HG02678 (cell line): ENCODE measurements at regions not wholly inside any gene's neighbourhood (a gene's known extent, or its start where the extent isn't known, plus 50 kb on each side); places are given as distances from the start of the nearest gene placed in this dataset.

ENCODE experiments used
- ATAC-seq: cut with Tn5 transposase; IDR thresholded peaks from one replicate; pipeline ENCODE4 v1.9.1; 2021; ENCODE audit warnings: mild to moderate bottlenecking, moderate library complexity; ENCODE audit not compliant: unreplicated experiment

DNA sequence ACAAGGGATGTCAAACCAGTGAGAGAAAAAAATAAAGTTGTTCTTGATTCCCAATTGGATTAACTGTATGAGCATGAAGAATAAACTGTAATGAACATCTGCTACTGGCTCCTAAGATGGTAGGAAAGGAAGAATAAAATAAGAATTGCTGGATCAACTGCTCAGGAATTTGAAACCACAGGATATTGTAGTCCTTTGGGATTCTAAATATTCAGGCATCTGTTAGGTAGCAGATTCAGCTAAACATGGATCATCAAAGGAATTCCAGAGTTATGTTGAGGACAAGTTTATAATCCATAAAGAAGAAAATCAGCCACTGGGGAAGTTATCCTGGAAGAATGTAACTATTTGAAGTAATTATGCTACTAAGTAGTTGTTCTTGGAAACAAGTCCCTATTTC, 65.8 kb downstream of the ISL1 start:
- no peak for ATAC-seq

DNA sequence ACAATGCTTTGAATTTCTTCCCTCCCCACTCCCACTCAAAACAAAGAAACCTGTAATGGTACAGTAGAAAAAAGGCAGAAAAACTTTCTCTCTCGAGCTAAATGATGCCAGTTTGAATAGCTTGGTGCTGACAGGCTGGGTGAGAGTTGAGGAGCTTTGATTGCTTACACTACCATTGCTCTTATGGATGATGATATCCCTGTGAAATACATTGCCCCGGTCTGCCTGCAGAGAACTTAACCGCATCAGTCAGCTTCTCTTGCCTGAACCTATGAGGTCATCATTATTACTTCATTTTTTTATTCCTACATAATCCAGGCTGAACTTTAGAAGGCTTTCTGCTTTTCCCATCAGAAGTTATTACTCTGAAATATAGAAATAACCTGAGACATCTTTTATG, 69.3 kb downstream of the ISL1 start:
- ATAC-seq = no peak

DNA sequence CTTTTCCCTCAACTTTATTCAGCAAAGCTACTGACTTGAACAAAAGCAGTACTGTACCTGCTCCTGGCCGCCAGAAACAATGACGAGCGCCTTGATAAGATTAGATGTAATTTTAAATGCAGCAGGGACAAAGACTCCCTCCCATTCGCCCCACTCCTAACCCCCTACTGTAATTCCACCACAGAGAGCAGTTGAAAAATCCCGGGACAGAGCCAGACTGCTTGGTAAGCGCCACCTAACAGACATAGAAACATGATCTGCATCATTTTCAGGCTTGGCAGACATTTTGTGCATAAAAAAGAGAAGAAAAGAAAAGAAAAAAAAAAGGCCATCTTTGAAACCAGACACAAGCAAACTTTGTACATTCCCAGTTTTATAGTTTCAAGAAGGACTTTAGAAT, 81.9 kb downstream of the ISL1 start:
- no peak for ATAC-seq

DNA sequence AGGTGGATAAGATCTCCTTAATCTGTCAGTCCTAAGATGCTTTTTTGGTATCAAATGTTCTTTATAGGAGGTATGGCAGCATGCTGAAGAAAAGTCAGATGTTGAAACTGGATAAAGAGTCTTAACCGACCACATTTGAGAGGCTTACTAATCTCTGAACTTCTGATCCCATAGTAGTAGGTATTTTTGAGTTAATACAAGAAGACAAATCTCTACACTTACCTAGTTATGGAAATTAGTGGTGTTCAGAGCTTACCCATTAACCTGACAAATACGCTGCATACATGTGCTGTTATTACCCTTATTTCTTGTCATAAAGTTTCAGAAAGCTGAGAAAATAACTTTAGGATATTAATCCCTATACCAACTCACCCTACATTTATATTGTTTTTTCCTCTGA, 83.0 kb downstream of the ISL1 start:
- ATAC-seq = no peak

DNA sequence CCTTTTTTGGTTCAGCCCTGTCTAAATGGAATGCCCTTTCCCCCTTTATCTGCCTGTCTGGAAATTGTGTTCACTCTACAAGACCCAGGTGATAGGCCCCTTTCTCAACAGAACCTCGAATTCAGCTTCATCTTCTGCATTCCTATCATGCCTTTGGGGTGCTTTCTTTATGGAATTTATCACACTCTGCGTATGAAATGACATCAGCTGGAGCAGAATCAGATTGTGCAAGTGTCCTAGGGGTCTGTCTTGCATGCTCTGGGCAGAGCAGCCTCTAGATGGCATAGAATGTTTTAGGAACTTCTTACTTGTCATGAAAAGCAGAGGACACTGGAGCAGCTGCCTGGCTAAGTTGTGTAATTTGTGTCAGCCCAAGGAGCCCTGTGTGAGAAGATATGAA, 84.9 kb downstream of the ISL1 start:
- ATAC-seq = no peak

DNA sequence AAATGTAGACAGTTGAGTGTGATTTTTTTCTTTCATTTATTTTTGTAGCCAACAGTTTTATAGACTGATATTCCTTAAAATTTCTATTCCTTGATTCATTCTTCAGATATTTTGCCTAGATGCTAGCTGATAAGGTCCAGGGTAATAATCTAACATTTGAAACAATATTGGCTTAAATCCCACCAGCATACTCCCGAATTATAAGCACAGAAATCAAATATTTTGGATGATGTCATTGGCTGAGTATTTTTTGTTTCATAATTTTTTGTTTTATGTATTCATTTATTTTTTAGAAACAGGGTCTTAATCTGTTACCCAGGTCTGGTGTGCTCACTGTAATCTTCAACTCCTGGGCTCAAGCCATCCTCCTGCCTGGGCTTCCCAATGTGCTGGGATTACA, 88.4 kb downstream of the ISL1 start:
- ATAC-seq = no peak

DNA sequence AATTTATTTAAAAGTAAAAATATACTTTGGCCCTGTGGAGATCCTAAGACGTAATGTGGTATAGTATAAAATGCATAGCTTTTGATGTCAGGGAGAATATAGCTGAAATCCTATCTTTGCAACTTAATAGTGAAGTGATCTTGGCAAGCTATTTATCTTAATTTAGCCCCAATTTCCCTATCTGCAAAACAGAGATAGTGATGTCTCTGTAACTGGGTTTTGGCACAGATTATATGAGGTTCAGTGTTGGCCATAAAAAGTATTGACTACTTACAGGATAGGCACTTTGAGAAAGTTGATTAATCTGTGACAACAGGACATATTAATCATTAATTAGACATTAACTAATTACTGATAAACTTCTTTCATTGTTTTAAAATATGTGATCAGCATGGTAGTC, 89.2 kb downstream of the ISL1 start:
- no peak for ATAC-seq

DNA sequence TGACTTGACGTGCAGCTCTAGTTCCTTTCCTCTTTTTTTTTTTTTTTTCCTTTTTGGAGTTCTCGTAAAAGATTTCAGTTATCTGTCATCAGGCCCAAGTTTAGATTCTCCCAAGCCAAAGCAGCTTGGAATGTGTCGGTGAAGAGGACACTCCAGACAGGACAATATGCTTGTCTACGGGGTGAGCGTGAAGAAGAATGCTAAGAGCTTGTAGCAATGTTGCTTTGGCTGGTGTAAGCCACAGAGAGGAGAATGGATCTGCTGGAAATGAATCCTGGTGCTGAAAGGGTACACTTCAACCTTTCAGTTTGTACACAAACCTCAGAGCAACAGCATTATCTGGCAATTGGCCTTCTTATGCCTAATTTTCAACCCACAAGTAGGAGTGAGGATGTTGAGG, 92.4 kb downstream of the ISL1 start:
- no peak for ATAC-seq

DNA sequence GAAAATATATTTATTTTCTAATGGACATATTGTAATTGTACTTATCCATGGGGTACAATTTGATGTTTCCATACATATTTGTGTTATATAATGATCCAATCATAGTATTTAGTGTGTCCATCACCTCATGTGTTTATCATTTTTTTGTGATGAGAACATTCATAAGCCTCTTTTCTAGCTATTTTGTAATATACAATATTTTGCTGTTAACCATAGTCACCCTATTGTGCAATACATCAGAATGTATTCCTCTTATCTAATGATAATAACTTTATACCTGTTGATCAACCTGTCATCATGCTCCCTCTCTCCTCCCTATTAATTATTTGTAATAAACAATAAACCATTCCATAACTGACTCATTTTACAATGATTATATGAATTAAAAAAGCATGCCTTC, 93.2 kb downstream of the ISL1 start:
- no peak for ATAC-seq

DNA sequence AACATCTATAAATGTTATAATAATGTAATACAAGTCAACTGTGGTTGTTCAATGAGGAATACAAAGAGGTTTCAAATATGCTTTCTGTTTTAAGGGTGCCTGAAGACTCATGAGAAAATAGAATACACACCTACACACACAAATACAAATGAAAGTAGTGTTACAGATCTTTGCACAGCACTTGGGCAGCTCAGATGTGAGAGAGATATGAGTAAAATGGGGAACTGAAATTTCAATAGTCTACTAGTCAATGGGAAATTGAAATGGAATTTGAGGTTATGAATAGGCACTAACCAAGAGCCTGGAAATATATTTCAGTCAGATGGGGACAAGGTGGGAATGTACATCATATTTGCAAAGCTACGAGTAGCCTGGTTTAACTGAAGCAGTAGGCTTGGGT, 96.6 kb downstream of the ISL1 start:
- ATAC-seq = peak; percentile 75

DNA sequence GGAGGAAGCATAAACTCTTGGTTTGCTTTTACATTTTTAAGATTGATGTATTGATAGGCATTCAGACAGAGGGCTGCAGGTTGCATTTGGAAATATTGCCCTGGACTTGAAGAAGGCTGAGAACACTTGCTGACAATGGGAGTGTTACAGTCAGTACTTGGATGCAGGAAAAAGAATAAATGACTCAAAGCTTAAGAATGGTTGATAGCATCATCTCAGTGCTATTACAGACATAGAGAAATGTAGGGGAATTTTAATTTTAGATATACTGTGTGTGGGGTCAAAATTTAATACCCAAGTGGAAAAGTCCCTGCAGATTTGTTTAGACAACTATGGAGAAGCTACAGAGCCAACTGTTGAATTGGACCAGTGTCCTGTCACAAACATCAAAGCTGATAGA, 101.1 kb downstream of the ISL1 start:
- ATAC-seq = no peak

DNA sequence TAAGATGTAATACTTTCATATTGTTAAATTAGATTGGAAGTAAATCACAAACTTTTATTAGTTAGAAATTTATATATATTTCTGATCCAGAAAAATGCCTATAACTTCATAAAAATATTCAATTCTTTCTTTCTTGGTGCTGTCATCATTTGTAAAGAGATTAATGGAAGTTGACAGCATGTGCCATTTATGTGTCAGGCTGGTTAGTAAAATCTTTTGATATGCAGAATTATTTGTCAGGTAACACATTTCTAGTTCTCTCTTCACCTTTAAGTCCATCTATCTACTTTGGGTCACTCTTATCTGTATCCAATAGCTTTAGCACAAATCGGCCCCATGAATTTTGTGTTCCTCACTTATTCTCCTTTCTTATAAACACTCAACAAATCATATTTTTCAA, 102.9 kb downstream of the ISL1 start:
- no peak for ATAC-seq

DNA sequence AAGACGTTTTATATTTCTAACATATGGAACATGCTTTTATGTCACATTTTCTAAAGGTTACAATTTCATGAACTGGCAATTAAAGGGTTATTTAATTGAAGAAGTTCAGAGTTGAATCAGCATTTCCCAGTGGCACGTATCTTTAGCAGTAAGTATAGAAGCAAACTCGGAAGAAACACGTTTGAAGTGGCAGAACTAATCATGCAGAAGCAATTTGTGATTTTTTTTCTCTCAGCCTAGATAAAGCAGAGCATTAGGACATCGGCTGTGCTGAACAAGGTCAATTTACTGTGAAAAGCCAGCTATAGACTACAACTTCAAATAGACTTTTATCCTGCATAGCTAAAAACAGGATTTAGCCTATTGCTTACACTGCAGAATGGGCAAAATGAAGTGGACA, 104.7 kb downstream of the ISL1 start:
- ATAC-seq = no peak

DNA sequence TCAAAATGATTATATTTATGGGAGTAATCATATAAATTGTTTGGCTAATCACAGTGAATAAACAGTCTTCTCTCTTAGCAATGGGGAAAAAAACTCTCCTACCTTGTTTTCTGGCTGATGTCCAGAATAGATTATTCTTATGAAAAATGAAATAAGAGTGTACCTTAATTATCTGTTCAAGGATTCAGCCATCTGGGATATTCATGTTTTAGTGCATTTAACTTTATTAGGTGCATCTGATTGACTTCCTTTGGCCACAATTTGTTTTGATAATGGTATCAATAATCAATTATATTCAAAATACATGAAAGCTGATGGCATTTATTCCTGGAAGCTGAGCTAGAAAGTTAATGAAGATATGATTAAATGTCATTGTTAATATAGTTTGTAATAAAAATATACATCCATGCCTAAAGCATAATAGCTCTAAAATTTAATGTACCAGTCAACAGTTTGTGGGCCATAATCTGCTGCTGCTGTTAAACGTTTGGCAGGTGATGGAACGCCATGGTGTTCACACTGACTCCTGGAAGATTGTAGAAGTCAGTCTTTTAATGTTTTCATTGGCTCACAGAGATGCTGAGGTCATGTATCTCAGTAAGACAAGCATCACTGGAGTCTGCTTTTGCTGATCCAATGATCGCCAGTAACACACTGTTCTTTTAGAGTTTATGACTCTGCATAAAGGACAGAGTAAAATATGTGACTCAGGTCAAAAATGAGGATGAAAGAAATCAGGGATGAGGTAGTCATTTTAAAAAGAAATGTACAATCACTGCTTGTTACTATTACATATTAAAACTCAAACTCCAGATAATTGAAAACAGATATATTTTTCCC, 105.8 kb downstream of the ISL1 start:
- ATAC-seq = no peak

DNA sequence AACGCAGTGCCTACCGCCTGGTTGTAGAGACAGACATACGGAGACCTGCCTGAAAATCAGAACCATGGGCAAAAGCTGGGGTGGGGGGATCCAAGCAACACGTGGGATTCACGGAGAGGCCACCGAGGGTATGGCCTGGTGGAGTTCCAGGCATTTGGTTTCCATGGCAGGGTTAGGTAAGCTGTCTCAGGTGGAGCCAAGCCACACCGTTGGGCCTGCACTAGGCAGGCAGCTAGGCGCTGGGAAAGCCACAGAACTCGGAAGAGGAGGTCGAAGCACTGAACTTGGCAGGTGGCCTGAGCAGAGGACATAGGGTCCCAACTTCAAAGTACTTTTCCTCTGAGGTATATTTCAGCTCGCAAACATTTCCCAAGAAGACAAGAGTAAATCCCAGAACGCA, 111.6 kb downstream of the ISL1 start:
- ATAC-seq = no peak

DNA sequence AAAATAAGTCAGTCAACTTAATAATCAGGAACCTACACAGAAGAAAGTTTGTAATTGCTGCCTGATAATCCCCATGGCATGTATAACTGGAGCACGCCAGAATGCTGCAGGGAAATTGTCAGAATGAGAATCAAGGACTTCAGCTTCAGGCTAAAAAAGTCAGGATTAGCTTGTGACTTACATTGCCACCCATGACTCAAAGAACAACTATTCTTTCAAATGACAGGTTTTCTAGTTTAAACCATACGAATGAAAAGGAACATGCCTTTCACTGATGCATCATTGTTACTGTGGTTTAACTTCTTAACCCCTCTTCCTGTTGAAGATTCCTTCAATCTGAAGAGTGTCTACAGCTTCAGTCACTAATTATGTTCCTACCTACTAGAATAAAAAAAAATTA, 112.4 kb downstream of the ISL1 start:
- ATAC-seq = no peak

DNA sequence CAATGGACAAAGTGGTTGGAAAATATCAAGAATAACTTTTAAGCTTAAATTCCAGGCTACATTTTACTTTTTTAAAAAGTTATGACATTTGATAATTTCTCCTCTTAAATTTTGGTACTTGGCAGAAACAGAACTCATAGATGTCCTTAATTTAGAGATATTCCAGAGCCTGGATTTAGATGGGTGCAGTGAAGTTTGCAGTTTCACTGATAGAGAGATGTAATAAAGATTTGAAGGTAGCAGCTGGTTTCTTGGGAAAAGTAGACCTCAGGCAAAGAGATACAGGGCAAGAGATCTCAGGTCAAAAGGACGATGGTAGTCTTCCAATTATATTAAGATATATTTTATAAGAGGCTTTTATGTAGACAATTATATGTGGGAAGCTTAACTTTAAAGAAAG, 134.6 kb downstream of the ISL1 start:
- ATAC-seq = no peak

DNA sequence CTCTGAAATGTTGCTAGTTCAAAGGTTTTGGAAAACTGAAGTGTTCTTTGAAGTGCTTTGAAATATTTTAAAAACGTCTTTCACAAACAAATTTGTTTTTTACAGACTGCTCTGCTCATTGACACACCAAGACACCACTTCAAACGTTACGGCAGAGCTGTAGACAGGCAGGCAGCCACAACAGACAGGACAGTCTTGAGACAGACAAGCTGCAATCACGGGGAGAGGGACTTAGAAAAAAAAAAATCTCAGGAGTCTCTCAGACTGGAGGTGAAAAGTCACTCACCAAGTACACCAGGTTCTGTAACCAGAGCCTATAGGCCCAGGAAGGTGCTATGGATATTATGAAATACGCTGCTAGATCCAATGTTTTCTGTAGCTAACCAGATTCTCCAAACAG, 135.4 kb downstream of the ISL1 start:
- ATAC-seq = no peak

DNA sequence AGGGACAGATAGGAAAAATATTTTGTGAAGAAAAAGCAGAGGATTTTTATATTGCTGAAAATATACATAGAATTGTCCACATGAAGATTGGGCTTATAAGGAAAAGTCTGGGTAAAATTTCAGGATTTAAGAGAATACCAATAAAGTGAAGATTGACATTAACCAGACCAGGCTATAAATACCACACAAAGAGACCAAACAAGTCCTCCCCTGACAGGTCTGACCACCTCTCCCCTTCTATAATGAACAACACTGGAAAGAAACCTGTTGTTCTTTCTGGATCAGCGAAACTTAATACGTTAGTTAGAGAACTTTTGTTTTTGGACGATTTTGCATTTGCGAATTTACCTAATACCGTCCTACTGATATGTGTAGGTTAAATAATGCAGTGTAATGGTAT, 138.3 kb downstream of the ISL1 start:
- ATAC-seq = no peak

DNA sequence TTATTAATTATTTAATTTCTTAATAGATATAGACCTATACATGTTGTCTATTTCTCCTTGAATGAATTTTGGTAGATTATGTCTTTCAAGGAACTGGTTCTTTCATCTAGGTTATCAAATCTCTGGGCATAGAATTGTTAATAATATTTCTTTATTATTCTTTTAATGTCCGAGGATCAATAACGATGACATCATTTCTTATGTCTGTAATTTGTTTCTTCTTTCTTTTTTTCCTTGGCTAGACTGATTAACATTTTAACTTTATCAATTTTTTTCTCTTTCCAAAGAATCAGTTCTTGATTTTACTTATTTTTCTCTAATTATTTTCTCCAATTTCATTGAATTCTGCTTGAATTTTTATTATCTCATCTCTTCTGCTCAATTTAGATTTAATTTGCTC, 156.0 kb downstream of the ISL1 start:
- no peak for ATAC-seq

DNA sequence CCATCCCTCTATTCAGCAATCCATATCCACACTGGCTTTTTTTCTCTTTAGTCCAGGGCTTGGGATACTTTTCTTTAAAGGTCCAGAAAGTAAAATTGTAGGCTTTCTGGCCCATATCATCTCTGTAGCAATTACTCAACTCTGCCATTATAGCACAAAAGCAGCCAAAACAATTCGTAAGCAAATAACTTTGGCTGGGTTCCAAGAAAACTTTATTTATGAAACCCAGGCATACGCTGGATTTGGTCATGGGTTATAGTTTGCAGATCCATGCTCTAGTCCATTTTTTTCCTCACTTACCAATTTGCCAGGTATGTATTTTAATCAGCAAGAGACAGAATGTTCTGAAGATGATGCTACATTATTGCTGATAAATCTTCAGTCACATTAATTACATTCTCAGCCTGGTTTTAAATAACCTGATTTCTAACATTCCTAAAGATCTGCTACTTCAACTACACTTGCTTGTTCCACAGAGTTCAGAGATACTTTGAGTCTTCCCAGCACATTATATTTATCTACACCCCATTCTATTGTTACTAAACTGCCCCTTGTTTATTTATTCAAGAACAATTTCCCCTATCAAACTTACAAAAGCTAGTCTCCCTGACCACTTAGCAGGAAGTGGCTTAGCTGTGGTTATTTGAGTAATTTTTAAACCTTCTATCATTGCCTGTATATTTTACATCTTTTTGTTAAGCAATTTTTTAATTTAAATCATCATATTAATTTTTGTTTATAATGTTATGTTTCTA, 161.0 kb downstream of the ISL1 start:
- ATAC-seq = no peak

DNA sequence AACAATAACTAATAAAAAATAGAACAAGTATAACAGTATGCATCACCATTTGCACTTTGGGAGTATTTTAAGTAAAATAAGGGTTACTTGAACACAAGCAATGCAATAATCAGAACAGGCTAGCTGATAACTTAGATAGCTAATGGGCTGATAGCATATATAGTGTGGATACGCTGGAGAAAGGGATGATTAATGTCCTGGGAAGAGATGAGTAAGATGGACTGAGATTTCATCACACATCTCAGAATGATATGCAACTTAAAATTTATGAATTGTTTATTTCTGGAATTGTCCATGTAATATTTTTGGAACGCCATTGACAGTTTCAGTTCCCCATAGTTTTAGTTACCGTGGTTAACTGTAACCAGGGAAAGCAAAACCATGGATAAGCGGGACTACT, 173.6 kb downstream of the ISL1 start:
- no peak for ATAC-seq

DNA sequence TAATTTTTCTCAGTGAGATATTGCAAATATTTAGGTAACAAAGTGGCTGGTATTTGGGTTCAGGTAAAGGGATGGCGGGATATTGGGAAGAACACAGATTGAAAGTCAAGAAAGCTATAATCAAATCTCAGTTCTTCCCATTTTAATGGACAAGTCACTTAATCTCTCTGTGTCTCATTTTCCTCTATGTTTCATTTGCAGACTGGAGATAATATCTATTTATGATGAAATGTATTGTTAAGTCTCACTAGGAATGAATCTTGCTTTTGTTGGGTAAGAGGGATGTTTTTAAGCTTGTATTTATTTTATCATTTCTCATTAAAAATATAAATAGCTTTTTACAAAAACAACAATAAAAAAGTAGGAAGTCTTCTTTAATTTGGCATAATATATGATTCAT, 175.4 kb downstream of the ISL1 start:
- ATAC-seq = no peak
